Activated CD8-positive, alpha-beta T cell treated with anti-CD3 and anti-CD28 coated beads for 36 hours (primary cell): ENCODE measurements at regions not wholly inside any gene's neighbourhood (a gene's known extent, or its start where the extent isn't known, plus 50 kb on each side); places are given as distances from the start of the nearest gene placed in this dataset.
A peak's percentile ranks its signal among the peaks of the same experiment; 100 is the strongest.

Experiments
- ATAC-seq: fragments of 200-7000 bp; cut with Tn5 transposase; one replicate; pipeline ENCODE4 v1.10.0; 2021; ENCODE audit warnings: mild to moderate bottlenecking, moderate library complexity
- CTCF ChIA-PET: fragments of 350-600 bp; sonication (Branson Sonifier 250); formaldehyde crosslinking; loops from one replicate; lab custom pipeline; 2021; ENCODE audit warnings: antibody characterized with exemption; lab: Charles Lee
- POLR2A ChIA-PET: fragments of 350-600 bp; sonication (Branson Sonifier 250); formaldehyde crosslinking; loops from one replicate; lab custom pipeline; 2021; ENCODE audit warnings: antibody characterized with exemption; lab: Charles Lee
- DNase-seq: peaks from one replicate; pipeline ENCODE4 v3.0.0-alpha.2; 2020
- H3K27ac Mint-ChIP-seq: one replicate; pipeline ENCODE4 v1.8.0; 2021; ENCODE audit warnings: mild to moderate bottlenecking, mixed read lengths
- H3K27me3 Mint-ChIP-seq: one replicate; pipeline ENCODE4 v1.8.0; 2021; ENCODE audit warnings: mixed read lengths
- H3K36me3 Mint-ChIP-seq: one replicate; pipeline ENCODE4 v1.8.0; 2021; ENCODE audit warnings: low read depth, mixed read lengths
- H3K4me1 Mint-ChIP-seq: one replicate; pipeline ENCODE4 v1.8.0; 2021; ENCODE audit warnings: low read depth, mixed read lengths
- H3K4me3 Mint-ChIP-seq: one replicate; pipeline ENCODE4 v1.8.0; 2021; ENCODE audit warnings: mild to moderate bottlenecking, moderate library complexity, mixed read lengths
- H3K9me3 Mint-ChIP-seq: one replicate; pipeline ENCODE4 v1.8.0; 2021; ENCODE audit warnings: mixed read lengths
- CTCF ChIP-seq: fragments of 200-600 bp; IDR thresholded peaks from one replicate; pipeline ENCODE4 v1.8.0; 2022; ENCODE audit warnings: antibody characterized with exemption, mild to moderate bottlenecking
- intact Hi-C: fragments of 100-400 bp; cut with micrococcal nuclease; formaldehyde crosslinking; loops from one replicate; pipeline ENCODE4 v1.10.0; 2022

DNA sequence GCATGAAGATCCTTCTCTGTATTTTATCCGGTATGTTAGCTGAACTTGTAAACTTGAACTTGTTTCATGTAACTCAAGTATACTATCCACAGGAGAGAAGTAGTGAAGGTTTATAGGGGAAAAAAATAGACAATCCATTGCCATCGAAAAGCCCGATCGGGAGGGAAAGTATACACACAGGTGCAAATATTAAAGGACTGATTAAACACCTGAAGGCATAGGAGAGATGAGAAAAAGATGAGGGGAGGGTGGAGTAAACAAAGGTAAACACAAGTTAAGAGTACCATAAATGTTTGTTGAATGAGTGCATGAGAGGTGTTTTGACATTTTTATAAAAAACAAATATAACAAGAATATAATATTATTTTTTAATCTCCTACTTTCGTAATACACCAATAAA lies 64.3 kb upstream of the CITED2 start:
- no peak for DNase-seq
- intact Hi-C loops: no loop called here
- no peaks in the 10 kb centered on the region for H3K27me3 Mint-ChIP-seq
- CTCF ChIA-PET: interaction anchor here (0.6 kb wide), 1 partner anchor 65 kb away, joined by 3 read pairs; no protein-coding TSS in a partner anchor
- H3K4me3 Mint-ChIP-seq: no peak overlapping the region
- no peaks in the 10 kb centered on the region for H3K9me3 Mint-ChIP-seq
- no peak for TF ChIP-seq CTCF
- ATAC-seq: no peak
- no peak overlapping the region for H3K27ac Mint-ChIP-seq
- POLR2A ChIA-PET: no interaction called here
- H3K4me1 Mint-ChIP-seq: peaks cover 6% of the 10 kb centered on the region
- no peaks in the 10 kb centered on the region for H3K36me3 Mint-ChIP-seq

- no peak for ATAC-seq
- DNase-seq: no peak
- no peaks in the 10 kb centered on the region for H3K9me3 Mint-ChIP-seq
- intact Hi-C loops: no loop called here
- no peak overlapping the region for H3K27ac Mint-ChIP-seq
- H3K4me1 Mint-ChIP-seq: no peaks in the 10 kb centered on the region
- H3K36me3 Mint-ChIP-seq: no peaks in the 10 kb centered on the region
- H3K27me3 Mint-ChIP-seq: no peaks in the 10 kb centered on the region
- no peak for TF ChIP-seq CTCF
- H3K4me3 Mint-ChIP-seq: no peak overlapping the region
- CTCF ChIA-PET: no interaction called here
- POLR2A ChIA-PET: no interaction called here
Measured at GRCh38 chr6:139436957-139437348, 62.5 kb upstream of the CITED2 start.

DNA sequence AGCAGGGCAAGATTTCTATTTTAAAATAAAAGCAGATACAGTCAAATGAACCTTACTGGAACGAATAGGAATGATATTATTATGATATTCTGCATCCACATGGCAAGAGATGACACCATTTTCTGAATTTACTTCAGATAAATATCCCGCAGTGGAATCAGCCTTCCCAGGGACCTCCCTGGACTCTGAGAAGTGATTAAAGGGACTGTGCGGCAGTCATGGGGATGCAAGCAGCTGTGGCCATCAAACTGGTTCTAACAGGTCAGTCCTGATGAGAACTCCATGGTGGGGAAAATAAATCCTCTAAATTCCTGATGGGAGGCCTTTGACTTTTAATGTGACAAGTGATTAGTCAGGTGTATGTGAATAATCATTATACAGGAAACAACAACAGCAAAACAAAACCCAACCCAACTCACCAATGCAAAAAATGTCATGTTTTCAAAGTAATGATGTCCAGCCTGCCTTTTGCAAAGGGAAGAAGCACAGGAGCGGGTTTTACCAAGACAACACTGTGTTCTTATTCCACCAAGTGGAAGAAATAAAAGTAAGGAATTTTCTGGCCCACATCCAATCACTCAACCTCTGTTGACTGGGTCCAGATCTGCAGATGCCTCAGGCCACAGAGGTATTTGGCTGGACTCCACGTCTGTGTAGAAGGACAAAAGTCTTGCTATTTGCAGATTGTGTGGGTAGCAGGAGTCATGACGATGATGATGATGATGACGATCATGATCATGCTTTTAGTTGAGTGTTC lies 61.9 kb upstream of the CITED2 start:
- no peak overlapping the region for H3K27ac Mint-ChIP-seq
- no peaks in the 10 kb centered on the region for H3K27me3 Mint-ChIP-seq
- no peaks in the 10 kb centered on the region for H3K4me1 Mint-ChIP-seq
- H3K36me3 Mint-ChIP-seq: no peaks in the 10 kb centered on the region
- ATAC-seq (no peak), DNase-seq (no peak)
- no peak for TF ChIP-seq CTCF
- ChIA-PET POLR2A (no interaction called here), CTCF (no interaction called here)
- intact Hi-C loops: no loop called here
- H3K9me3 Mint-ChIP-seq: no peaks in the 10 kb centered on the region
- no peak overlapping the region for H3K4me3 Mint-ChIP-seq

DNA sequence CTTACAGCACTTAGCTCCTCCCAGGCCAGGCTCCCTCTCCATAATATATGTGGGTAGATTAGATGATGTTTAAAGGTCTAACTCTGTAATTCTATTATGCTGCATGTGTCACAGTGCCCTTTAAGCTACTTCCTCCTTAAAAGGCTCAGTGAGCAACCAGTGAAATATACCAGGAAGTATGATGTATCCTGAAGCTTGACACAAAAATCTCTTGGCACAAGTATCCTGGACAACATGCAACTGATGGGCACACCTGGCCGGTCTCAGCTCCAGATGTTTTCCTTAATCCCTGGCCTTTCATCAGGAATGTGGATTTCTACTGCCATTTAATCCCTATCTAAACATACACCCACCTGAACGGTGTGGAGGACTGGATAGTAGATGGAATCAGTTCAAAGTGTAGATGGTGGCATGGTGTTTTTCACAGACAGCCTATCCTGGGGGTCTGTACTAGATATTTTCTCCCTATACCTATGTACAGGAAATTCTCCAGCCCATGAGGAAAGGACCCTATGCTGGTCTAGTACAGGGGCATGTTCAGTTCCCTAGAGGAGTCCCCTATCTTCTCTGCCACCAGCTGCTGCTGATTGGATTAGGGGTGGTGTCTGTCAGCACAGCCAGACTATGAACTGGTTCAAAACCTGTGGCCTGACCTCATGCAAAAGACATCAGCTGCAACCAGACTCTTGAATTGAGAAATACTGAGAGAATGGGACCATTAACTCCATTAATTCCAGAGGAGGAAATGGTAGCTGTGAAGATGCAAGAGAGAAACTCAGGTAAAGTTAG lies 59.4 kb upstream of the CITED2 start:
- ChIA-PET POLR2A (no interaction called here), CTCF (no interaction called here)
- Mint-ChIP-seq H3K4me3 (no peak overlapping the region), H3K27ac (no peak overlapping the region), H3K27me3 (no peaks in the 10 kb centered on the region), H3K36me3 (no peaks in the 10 kb centered on the region), H3K4me1 (no peaks in the 10 kb centered on the region), H3K9me3 (no peaks in the 10 kb centered on the region)
- ATAC-seq (peak; percentile 64), DNase-seq (peak; percentile 5)
- TF ChIP-seq CTCF: no peak
- intact Hi-C loops: no loop called here

DNA sequence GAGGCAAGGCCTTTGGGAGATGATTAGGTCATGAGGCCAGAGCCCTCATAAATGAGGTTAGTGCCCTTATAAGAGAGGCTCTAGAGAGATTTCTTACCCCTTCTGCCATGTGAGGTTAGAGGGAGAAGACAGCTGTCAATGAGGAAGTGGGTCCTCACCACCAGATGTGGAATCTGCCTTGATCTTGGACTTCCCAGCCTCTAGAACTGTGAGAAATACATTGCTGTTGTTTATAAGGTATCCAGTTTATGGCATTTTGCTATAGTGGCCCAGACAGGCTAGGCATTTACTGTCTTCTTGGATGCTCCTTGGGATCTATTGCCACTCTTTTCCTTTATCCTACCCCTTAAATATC lies 57.1 kb upstream of the CITED2 start:
- no peaks in the 10 kb centered on the region for H3K36me3 Mint-ChIP-seq
- no peaks in the 10 kb centered on the region for H3K9me3 Mint-ChIP-seq
- ChIA-PET CTCF (no interaction called here), POLR2A (no interaction called here)
- H3K27ac Mint-ChIP-seq: no peak overlapping the region
- TF ChIP-seq CTCF: no peak
- intact Hi-C loops: no loop called here
- H3K4me3 Mint-ChIP-seq: no peak overlapping the region
- H3K27me3 Mint-ChIP-seq: no peaks in the 10 kb centered on the region
- DNase-seq (no peak), ATAC-seq (no peak)
- H3K4me1 Mint-ChIP-seq: no peaks in the 10 kb centered on the region
